SJCRH30 (cell line): ENCODE measurements at regions not wholly inside any gene's neighbourhood (a gene's known extent, or its start where the extent isn't known, plus 50 kb on each side); places are given as distances from the start of the nearest gene placed in this dataset.
"Not testable (repeated sequence)": the region's sequence is repeated elsewhere in the genome, so short reads cannot be mapped to it uniquely, and the experiment has no call there.

Experiments used
- DNase-seq, 2 experiments: peaks; one replicate each; pipeline ENCODE4 v3.0.0-alpha.2; 2015 to 2020
- H3K27ac ChIP-seq: fragments of 250-450 bp; sonication (Bioruptor Pico); 2 replicates; pipeline ENCODE4 v1.5.1; 2020; ENCODE audit warnings: mild to moderate bottlenecking, moderate library complexity
- H3K27me3 ChIP-seq: fragments of 250-450 bp; sonication (Bioruptor Pico); 2 replicates; pipeline ENCODE4 v1.5.1; 2020; ENCODE audit warnings: mild to moderate bottlenecking, moderate library complexity
- H3K36me3 ChIP-seq: fragments of 250-450 bp; sonication (Bioruptor Pico); 2 replicates; pipeline ENCODE4 v1.5.1; 2020; ENCODE audit warnings: mild to moderate bottlenecking, moderate library complexity
- H3K4me1 ChIP-seq: fragments of 250-450 bp; sonication (Bioruptor Pico); 2 replicates; pipeline ENCODE4 v1.5.1; 2020; ENCODE audit warnings: mild to moderate bottlenecking, moderate library complexity
- H3K4me3 ChIP-seq: fragments of 250-450 bp; sonication (Bioruptor Pico); 2 replicates; pipeline ENCODE4 v1.5.1; 2020; ENCODE audit warnings: mild to moderate bottlenecking, moderate library complexity
- H3K9me3 ChIP-seq: fragments of 250-450 bp; sonication (Bioruptor Pico); replicated peaks from 2 replicates; pipeline ENCODE4 v1.5.1; 2020; ENCODE audit warnings: mild to moderate bottlenecking, moderate library complexity

GRCh38 chrX:63209645-63210044 lies 141.5 kb downstream of the SPIN4 start:
- H3K9me3 ChIP-seq, DNase-seq, H3K4me1 ChIP-seq, H3K27ac ChIP-seq, H3K36me3 ChIP-seq, H3K4me3 ChIP-seq, H3K27me3 ChIP-seq: not testable (repeated sequence)

GRCh38 chrX:63209128-63209527 lies 142.0 kb downstream of the SPIN4 start:
- H3K36me3 ChIP-seq, DNase-seq, H3K4me3 ChIP-seq, H3K4me1 ChIP-seq, H3K27ac ChIP-seq, H3K27me3 ChIP-seq, H3K9me3 ChIP-seq: not testable (repeated sequence)

- not testable (repeated sequence) for H3K27ac ChIP-seq, DNase-seq, H3K36me3 ChIP-seq, H3K4me3 ChIP-seq, H3K27me3 ChIP-seq, H3K9me3 ChIP-seq, H3K4me1 ChIP-seq
Observed at GRCh38 chrX:63204266-63205074, 146.7 kb downstream of the SPIN4 start.

GRCh38 chrX:63201987-63202386 lies 149.1 kb downstream of the SPIN4 start:
- H3K36me3 ChIP-seq, H3K4me3 ChIP-seq, H3K9me3 ChIP-seq, H3K27ac ChIP-seq, H3K27me3 ChIP-seq, DNase-seq, H3K4me1 ChIP-seq: not testable (repeated sequence)

GRCh38 chrX:63198693-63199092 lies 152.4 kb downstream of the SPIN4 start:
- H3K4me3 ChIP-seq, H3K27ac ChIP-seq, H3K4me1 ChIP-seq, H3K9me3 ChIP-seq, H3K36me3 ChIP-seq, DNase-seq, H3K27me3 ChIP-seq: not testable (repeated sequence)

DNA sequence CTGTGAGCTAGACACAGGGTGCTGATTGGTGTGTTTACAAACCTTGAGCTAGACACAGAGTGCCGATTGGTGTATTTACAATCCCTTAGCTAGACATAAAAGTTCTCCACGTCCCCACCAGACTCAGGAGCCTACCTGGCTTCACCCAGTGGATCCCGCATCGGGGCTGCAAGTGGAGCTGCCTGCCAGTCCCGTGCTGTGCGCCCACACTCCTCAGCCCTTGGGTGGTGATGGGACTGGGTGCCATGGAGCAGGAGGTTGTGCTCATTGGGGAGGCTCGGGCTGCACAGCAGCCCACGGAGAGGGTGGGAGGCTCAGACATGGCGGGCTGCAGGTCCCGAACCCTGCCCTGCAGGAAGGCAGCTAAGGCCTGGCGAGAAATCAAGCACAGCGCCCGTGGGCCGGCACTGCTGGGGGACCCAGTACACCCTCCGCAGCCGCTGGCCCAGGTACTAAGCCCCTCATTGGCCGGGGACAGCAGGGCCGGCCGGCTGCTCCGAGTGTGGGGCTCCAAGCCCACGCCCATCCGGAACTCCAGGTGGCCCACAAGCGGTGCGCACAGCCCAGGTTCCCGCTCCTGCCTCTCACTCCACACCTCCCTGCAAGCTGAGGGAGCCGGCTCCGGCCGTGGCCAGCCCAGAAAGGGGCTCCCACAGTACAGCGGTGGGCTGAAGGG lies 158.6 kb downstream of the SPIN4 start:
- H3K9me3 ChIP-seq, H3K4me3 ChIP-seq, DNase-seq, H3K27ac ChIP-seq, H3K36me3 ChIP-seq, H3K27me3 ChIP-seq, H3K4me1 ChIP-seq: not testable (repeated sequence)

- H3K36me3 ChIP-seq, result no peaks in the 10 kb centered on the region
- no peaks in the 10 kb centered on the region for H3K4me1 ChIP-seq
- no peak for DNase-seq
- no peaks in the 10 kb centered on the region for H3K27me3 ChIP-seq
- H3K4me3 ChIP-seq, result no peak overlapping the region
- no peaks in the 10 kb centered on the region for H3K9me3 ChIP-seq
- H3K27ac ChIP-seq, result no peak overlapping the region
Observed at GRCh38 chrX:63186137-63186536, 165.0 kb downstream of the SPIN4 start.

GRCh38 chrX:63179852-63180251 lies 171.3 kb downstream of the SPIN4 start:
- H3K4me1 ChIP-seq, H3K36me3 ChIP-seq, DNase-seq, H3K4me3 ChIP-seq, H3K27me3 ChIP-seq, H3K9me3 ChIP-seq, H3K27ac ChIP-seq: not testable (repeated sequence)

DNA sequence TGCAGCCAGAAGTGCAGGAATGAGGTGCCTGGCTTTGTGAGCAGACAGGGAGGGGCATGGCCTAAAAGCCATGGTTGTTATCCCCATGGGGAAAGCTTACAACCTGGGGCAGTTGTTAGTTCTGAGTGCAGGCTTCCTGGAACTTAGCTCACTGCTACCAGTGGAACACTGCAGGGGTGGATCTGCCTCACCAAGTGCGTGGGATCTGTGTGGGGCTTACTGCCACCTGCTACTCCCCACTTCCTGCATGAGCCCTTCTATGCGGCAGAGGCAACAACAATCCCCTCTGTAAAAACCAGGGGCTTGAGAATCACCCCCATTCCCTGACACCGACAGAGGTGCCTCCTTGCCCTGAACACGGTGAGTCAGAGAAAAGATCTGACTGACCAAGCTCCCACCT lies 174.6 kb downstream of the SPIN4 start:
- not testable (repeated sequence) for H3K9me3 ChIP-seq, H3K4me3 ChIP-seq, H3K27me3 ChIP-seq, H3K36me3 ChIP-seq, H3K27ac ChIP-seq, DNase-seq, H3K4me1 ChIP-seq

DNA sequence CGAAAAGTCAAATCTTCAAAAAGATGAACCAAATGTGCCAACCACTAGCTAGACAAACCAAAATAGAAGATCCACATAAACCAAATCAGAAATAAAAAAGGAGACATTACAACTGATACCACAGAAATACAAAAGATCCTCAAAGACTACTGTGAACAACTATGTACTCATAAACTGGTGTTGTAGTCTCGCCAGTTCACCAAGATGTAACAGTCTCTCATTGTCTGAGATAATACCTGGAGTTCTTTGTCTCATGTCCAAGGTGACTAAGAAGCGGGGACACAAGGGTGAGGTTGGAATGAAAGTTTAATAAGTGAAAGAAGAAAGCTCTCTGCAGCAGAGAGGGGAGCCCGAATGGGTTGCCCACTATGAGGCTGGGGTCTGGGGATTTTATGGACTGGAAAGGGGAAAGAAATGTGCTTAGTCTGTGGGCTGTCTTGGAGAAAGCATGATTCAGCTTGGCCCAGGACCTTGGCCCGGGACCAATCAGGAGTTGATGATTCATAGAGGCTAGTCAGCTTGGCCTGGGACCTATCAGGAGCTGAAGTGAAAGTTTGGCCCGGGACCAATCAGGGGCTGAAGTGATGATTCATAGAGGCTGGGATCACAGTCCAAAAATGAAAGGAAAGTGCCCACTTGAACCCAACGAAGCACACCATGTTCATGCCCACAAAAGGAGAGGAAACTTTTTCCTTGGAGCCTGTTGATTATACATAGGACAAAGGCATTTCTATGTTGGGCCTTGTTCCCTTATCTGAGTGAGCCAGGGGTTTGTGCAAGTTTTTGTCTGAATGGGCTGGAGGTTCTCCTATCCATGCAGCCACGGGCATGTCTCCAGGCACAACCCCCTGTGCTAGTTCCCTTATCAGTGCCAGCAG lies 177.1 kb downstream of the SPIN4 start:
- not testable (repeated sequence) for H3K4me1 ChIP-seq, H3K4me3 ChIP-seq, DNase-seq, H3K27ac ChIP-seq, H3K9me3 ChIP-seq, H3K36me3 ChIP-seq, H3K27me3 ChIP-seq

DNA sequence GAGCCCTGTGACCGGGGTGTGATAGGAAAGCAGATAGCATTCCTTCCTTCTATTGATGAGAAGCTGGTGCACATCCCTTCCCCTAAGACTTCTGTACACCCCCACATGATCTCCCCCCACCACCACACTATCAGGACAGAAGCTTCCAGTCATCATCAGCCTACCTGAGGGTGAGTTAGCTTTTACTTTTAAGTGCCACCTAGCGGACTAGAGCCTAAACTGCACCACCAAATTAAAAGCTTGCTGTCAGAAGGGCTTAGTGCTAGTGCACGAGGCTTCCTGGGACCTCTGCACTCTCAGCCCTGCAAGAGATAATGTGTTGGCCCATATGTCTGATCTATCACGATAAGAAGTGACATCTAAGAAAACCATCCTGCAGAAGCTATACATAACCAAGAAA lies 181.7 kb downstream of the SPIN4 start:
- not testable (repeated sequence) for DNase-seq, H3K9me3 ChIP-seq, H3K4me1 ChIP-seq

GRCh38 chrX:63168949-63169348 lies 182.2 kb downstream of the SPIN4 start:
- not testable (repeated sequence) for H3K4me1 ChIP-seq, H3K9me3 ChIP-seq, H3K27me3 ChIP-seq, H3K4me3 ChIP-seq, H3K36me3 ChIP-seq, H3K27ac ChIP-seq, DNase-seq

More for the DNA sequence above, 181.7 kb downstream of the SPIN4 start:
- H3K4me3 ChIP-seq, H3K36me3 ChIP-seq, H3K27me3 ChIP-seq, H3K27ac ChIP-seq: not testable (repeated sequence)

GRCh38 chrX:63167002-63167401 lies 184.1 kb downstream of the SPIN4 start:
- not testable (repeated sequence) for H3K27me3 ChIP-seq

DNA sequence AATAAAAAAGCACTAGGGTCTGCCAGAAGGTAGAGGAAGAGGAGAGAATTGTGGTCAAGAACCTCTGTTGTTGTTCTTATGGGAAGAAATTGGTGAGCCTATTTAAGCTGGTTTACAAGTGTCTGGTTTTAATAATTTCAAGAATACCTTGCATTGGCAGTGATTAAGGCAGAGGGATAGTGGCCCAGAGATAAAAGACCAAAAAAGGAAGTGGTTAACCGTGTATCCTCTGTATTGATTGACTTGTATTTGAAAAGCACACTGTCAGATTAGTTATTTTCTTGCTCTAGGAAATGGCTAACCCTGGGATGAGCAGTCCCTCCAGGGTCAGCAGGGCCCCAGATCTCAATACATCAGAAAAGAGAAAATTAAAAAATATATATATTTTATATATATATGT lies 190.1 kb downstream of the SPIN4 start:
- DNase-seq, H3K4me1 ChIP-seq, H3K4me3 ChIP-seq, H3K9me3 ChIP-seq, H3K27me3 ChIP-seq, H3K27ac ChIP-seq, H3K36me3 ChIP-seq: not testable (repeated sequence)

More at GRCh38 chrX:63167002-63167401, 184.1 kb downstream of the SPIN4 start:
- not testable (repeated sequence) for H3K9me3 ChIP-seq, H3K4me1 ChIP-seq, H3K4me3 ChIP-seq, H3K27ac ChIP-seq, H3K36me3 ChIP-seq, DNase-seq

- not testable (repeated sequence) for DNase-seq, H3K27me3 ChIP-seq, H3K36me3 ChIP-seq, H3K4me3 ChIP-seq, H3K9me3 ChIP-seq, H3K4me1 ChIP-seq, H3K27ac ChIP-seq
Observed at GRCh38 chrX:63160340-63160739, 190.8 kb downstream of the SPIN4 start.
